ENCODE measurements at regions not wholly inside any gene's neighbourhood (a gene's known extent, or its start where the extent isn't known, plus 50 kb on each side); places are given as distances from the start of the nearest gene placed in this dataset.

DNA sequence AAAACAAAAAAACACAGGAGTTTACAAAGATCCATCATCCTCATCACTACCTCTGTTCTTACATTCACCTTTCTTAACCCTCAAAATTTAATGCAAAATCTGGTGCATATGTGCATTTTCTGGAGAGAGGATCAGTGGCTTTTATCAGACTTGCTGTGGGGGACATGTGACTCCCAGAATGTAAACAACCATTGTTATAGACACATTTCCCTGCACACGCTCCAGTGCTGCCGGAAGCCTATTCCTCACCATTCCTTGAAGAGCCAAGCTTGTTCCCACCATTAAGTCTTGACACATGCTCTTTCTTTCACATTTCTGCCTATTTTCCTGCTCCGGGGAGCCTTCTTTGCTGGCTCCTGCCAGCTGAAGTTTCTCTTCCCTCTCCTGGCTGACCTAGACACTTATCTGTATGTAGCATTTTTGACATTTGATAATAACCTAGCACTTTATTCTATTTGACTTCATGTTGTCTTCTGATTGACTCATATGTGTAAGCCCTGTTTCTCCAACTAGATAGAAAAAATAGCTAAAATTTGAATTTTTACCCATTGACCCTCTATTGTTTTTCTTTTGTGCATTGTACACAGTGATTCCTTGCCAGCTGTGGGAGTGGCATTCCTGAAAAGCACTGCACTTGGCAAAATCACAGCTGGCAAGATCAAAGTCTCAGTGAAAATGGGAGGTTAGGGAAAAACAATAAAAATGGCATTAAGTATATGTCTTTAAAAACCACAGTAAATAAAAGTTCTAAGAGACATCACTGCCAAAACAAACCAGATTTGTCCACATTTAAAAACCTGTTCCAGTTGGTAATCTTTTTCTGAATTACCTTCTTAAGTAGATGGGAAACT is 76.8 kb upstream of the CIBAR2 start:
- no peak for DNase-seq (ENCODE audit: low read depth)
- TF ChIP-seq, protein P1, sequence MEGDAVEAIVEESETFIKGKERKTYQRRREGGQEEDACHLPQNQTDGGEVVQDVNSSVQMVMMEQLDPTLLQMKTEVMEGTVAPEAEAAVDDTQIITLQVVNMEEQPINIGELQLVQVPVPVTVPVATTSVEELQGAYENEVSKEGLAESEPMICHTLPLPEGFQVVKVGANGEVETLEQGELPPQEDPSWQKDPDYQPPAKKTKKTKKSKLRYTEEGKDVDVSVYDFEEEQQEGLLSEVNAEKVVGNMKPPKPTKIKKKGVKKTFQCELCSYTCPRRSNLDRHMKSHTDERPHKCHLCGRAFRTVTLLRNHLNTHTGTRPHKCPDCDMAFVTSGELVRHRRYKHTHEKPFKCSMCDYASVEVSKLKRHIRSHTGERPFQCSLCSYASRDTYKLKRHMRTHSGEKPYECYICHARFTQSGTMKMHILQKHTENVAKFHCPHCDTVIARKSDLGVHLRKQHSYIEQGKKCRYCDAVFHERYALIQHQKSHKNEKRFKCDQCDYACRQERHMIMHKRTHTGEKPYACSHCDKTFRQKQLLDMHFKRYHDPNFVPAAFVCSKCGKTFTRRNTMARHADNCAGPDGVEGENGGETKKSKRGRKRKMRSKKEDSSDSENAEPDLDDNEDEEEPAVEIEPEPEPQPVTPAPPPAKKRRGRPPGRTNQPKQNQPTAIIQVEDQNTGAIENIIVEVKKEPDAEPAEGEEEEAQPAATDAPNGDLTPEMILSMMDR (conservative IDR thresholded peaks at IDR 0.05; ENCODE audit: low read depth, low read length), result no peak
- no peak overlapping the region for H3K4me3 ChIP-seq (ENCODE audit: low read length)

- TF ChIP-seq, protein P1 (conservative IDR thresholded peaks at IDR 0.05; ENCODE audit: low read depth, low read length), result no peak
- no peak overlapping the region for H3K4me3 ChIP-seq (ENCODE audit: low read length)
- no peak for DNase-seq (ENCODE audit: low read depth)
Measured at GRCh38 chr16:85190572-85190971, 78.3 kb upstream of the CIBAR2 start.

GRCh38 chr16:85191341-85191965 is 79.2 kb upstream of the CIBAR2 start:
- H3K4me3 ChIP-seq (ENCODE audit: low read length), result no peak overlapping the region
- TF ChIP-seq, protein P1 (conservative IDR thresholded peaks at IDR 0.05; ENCODE audit: low read depth, low read length), result no peak
- DNase-seq (ENCODE audit: low read depth), result no peak

DNA sequence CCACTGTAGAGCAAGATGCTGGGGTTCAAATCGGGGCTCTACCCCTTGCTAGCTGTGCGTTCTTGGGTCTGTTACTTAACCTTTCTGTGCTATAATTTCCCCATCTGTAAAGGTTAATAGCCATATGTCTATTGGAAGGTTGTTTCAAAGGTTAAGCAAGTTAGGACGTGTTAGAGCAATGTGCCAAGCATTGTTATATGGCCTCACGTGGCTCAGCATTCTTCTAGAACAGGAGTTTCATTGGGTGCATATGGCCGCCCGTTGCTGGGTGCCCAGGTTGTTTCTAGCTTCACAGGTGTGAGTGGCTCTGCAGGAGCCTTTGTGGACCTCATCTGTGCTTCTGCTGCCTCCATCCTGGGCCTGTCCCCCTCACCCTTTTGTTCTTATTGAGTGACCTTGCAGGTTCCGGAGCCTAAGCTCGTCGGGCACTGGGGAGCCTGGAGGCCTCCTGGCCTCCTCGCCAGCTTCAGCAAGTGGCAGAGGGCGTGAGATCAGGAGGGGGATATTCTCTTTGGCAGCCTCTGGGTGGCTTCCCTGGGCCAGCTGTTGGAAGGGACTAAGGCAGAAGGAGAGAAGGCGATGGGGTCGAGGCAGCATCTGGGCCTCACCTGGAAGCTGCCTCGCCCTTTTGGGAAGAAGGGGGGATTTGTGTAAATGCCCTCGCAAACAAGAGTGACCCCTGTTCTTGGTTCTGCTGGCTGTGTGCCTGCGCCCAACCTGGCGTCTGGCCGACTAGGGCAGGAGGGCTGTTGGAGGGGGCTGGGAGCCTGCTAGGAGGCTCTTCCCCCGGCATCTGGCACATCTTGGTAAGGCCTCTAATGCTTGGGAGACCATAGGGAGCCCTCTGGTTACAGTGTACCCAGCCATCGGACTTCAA is 80.2 kb upstream of the CIBAR2 start:
- no peak for DNase-seq (ENCODE audit: low read depth)
- H3K4me3 ChIP-seq (ENCODE audit: low read length), result no peak overlapping the region
- TF ChIP-seq, protein P1 (conservative IDR thresholded peaks at IDR 0.05; ENCODE audit: low read depth, low read length), result no peak

DNA sequence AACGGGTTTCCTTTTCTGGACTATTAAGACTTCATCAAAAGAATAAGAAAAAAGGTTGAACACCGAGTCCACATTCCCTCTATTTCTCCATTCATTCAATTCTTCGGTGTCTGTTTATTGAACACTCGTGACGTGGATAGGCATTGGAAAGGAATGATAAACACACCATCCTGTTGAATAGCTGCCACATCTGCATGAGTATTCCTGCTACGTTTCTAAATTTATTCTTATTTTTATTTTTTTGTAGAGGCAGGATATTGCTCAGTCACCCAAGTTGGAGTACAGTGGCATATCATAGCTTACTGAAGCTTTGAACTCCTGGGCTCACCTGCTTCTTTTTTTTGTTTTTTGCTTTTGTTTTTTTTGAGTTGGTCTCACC is 80.8 kb upstream of the CIBAR2 start:
- no peak overlapping the region for H3K4me3 ChIP-seq (ENCODE audit: low read length)
- DNase-seq (ENCODE audit: low read depth), result no peak
- TF ChIP-seq, protein P1 (conservative IDR thresholded peaks at IDR 0.05; ENCODE audit: low read depth, low read length), result no peak

GRCh38 chr16:85193876-85194275 is 81.6 kb upstream of the CIBAR2 start:
- H3K4me3 ChIP-seq (ENCODE audit: low read length), result no peak overlapping the region
- TF ChIP-seq, protein P1 (conservative IDR thresholded peaks at IDR 0.05; ENCODE audit: low read depth, low read length), result no peak
- no peak for DNase-seq (ENCODE audit: low read depth)
